HEK293 (cell line): ENCODE measurements at regions not wholly inside any gene's neighbourhood (a gene's known extent, or its start where the extent isn't known, plus 50 kb on each side); places are given as distances from the start of the nearest gene placed in this dataset.

Experiments
- CTCF ChIA-PET: fragments of 350-600 bp; formaldehyde crosslinking; extraction: SDS; loops from one replicate; lab custom pipeline; 2021; ENCODE audit warnings: antibody characterized with exemption; lab: Yijun Ruan, JAX
- POLR2A ChIA-PET: fragments of 300-600 bp; formaldehyde crosslinking; extraction: SDS; loops from one replicate; lab custom pipeline; 2020; ENCODE audit warnings: antibody characterized with exemption, inconsistent platforms; lab: Yijun Ruan, JAX
- H3K27ac ChIP-seq: fragments of 200-500 bp; sonication (Bioruptor generic); 2 replicates; pipeline ENCODE4 v1.5.1; 2014; ENCODE audit warnings: low read depth, low read length, control low read depth, inconsistent platforms; ENCODE audit errors: extremely low read depth
- H3K36me3 ChIP-seq, 2 experiments: fragments of 200-500 bp in 1 of 2; sonication (Bioruptor generic) in 1 of 2; 1 replicate in 1 of 2; 2 replicates in 1 of 2; pipeline ENCODE4 v1.5.1; 2014 to 2017; ENCODE audit warnings: inconsistent platforms in 2 of 2, low read length in 2 of 2; ENCODE audit not compliant: control insufficient read depth in 2 of 2, insufficient read depth in 1 of 2
- H3K4me1 ChIP-seq: fragments of 200-500 bp; sonication (Bioruptor generic); 2 replicates; pipeline ENCODE4 v1.5.1; 2014; ENCODE audit warnings: mild to moderate bottlenecking, low read length, inconsistent platforms; ENCODE audit not compliant: control insufficient read depth, insufficient read depth
- H3K4me3 ChIP-seq: 2 replicates; pipeline ENCODE4 v1.5.1; 2011; ENCODE audit warnings: low read depth, mild to moderate bottlenecking, control low read depth, low read length, moderate library complexity
- H3K9me3 ChIP-seq: fragments of 200-500 bp; sonication (Bioruptor generic); 2 replicates; pipeline ENCODE4 v1.5.1; 2014; ENCODE audit warnings: low read depth, low read length, inconsistent platforms; ENCODE audit not compliant: control insufficient read depth, insufficient read depth
- AEBP2 ChIP-seq: fragments of 450-650 bp; formaldehyde crosslinking; IDR thresholded peaks from 2 replicates; pipeline ENCODE4 v1.5.1; 2016; ENCODE audit warnings: missing biosample characterization, missing genetic modification characterization, borderline replicate concordance
- CTCF ChIP-seq: fragments of 450-650 bp; formaldehyde crosslinking; IDR thresholded peaks from 2 replicates; pipeline ENCODE4 v1.5.1; 2016; ENCODE audit warnings: missing biosample characterization, missing genetic modification characterization
- FEZF1 ChIP-seq: fragments of 450-650 bp; formaldehyde crosslinking; IDR thresholded peaks from 2 replicates; pipeline ENCODE4 v1.5.1; 2016; ENCODE audit warnings: missing biosample characterization, missing genetic modification characterization
- HOXA7 ChIP-seq: sonication (generic); formaldehyde crosslinking; IDR thresholded peaks from 2 replicates; pipeline ENCODE4 v1.8.1; 2022; ENCODE audit warnings: missing genetic modification reagents, borderline replicate concordance
- INSM2 ChIP-seq: fragments of 450-650 bp; formaldehyde crosslinking; IDR thresholded peaks from 2 replicates; pipeline ENCODE4 v1.5.1; 2016; ENCODE audit warnings: missing biosample characterization, missing genetic modification characterization
- KLF8 ChIP-seq: fragments of 450-650 bp; formaldehyde crosslinking; IDR thresholded peaks from 2 replicates; pipeline ENCODE4 v1.5.1; 2016; ENCODE audit warnings: missing biosample characterization, missing genetic modification characterization
- SETDB1 ChIP-seq: IDR thresholded peaks from one replicate; pipeline ENCODE4 v1.6.1; 2017; ENCODE audit warnings: mild to moderate bottlenecking, low read length, moderate library complexity, mixed read lengths; ENCODE audit not compliant: insufficient read length
- YY2 ChIP-seq: fragments of 450-650 bp; formaldehyde crosslinking; IDR thresholded peaks from 2 replicates; pipeline ENCODE4 v1.5.1; 2016; ENCODE audit warnings: missing biosample characterization, missing genetic modification characterization
- ZBTB11 ChIP-seq: fragments of 450-650 bp; formaldehyde crosslinking; conservative IDR thresholded peaks from 2 replicates; pipeline ENCODE4 v1.5.1; 2016; ENCODE audit warnings: low read depth, missing biosample characterization, missing genetic modification characterization
- ZBTB48 ChIP-seq: fragments of 450-650 bp; formaldehyde crosslinking; IDR thresholded peaks from 2 replicates; pipeline ENCODE4 v1.5.1; 2016; ENCODE audit warnings: missing biosample characterization, missing genetic modification characterization
- ZFP69B ChIP-seq: fragments of 450-650 bp; formaldehyde crosslinking; IDR thresholded peaks from 2 replicates; pipeline ENCODE4 v1.5.1; 2016; ENCODE audit warnings: missing biosample characterization, missing genetic modification characterization
- ZNF248 ChIP-seq: fragments of 450-650 bp; formaldehyde crosslinking; IDR thresholded peaks from 2 replicates; pipeline ENCODE4 v1.5.1; 2017; ENCODE audit warnings: missing biosample characterization, missing genetic modification characterization
- ZNF366 ChIP-seq: fragments of 450-650 bp; formaldehyde crosslinking; conservative IDR thresholded peaks from 2 replicates; pipeline ENCODE4 v1.5.1; 2016; ENCODE audit warnings: missing biosample characterization, missing genetic modification characterization
- ZNF37A ChIP-seq: fragments of 450-650 bp; IDR thresholded peaks from 2 replicates; pipeline ENCODE4 v1.5.1; 2018; ENCODE audit warnings: missing biosample characterization, missing genetic modification characterization
- ZNF510 ChIP-seq: fragments of 450-650 bp; formaldehyde crosslinking; IDR thresholded peaks from 2 replicates; pipeline ENCODE4 v1.5.1; 2018; ENCODE audit warnings: mild to moderate bottlenecking, missing genetic modification characterization, missing biosample characterization; ENCODE audit not compliant: insufficient replicate concordance
- ZNF529 ChIP-seq: fragments of 450-650 bp; formaldehyde crosslinking; IDR thresholded peaks from 2 replicates; pipeline ENCODE4 v1.5.1; 2017; ENCODE audit warnings: missing genetic modification characterization, missing biosample characterization; ENCODE audit not compliant: insufficient replicate concordance
- ZNF549 ChIP-seq: fragments of 450-650 bp; IDR thresholded peaks from 2 replicates; pipeline ENCODE4 v1.5.1; 2018; ENCODE audit warnings: missing biosample characterization, missing genetic modification characterization, mild to moderate bottlenecking, inconsistent platforms, moderate library complexity
- ZNF561 ChIP-seq: fragments of 450-650 bp; IDR thresholded peaks from 2 replicates; pipeline ENCODE4 v1.5.1; 2018; ENCODE audit warnings: missing biosample characterization, missing genetic modification characterization, borderline replicate concordance
- ZNF585B ChIP-seq: fragments of 450-650 bp; formaldehyde crosslinking; IDR thresholded peaks from 2 replicates; pipeline ENCODE4 v1.5.1; 2016; ENCODE audit warnings: missing biosample characterization, missing genetic modification characterization
- ZNF600 ChIP-seq: fragments of 450-650 bp; formaldehyde crosslinking; IDR thresholded peaks from 2 replicates; pipeline ENCODE4 v1.5.1; 2016; ENCODE audit warnings: missing biosample characterization, missing genetic modification characterization
- ZNF624 ChIP-seq: fragments of 450-650 bp; formaldehyde crosslinking; IDR thresholded peaks from 2 replicates; pipeline ENCODE4 v1.5.1; 2017; ENCODE audit warnings: missing biosample characterization, missing genetic modification characterization
- ZNF626 ChIP-seq: fragments of 450-650 bp; sonication (Bioruptor Pico); formaldehyde crosslinking; IDR thresholded peaks from 2 replicates; pipeline ENCODE4 v1.5.1; 2018; ENCODE audit warnings: missing biosample characterization, missing genetic modification characterization, inconsistent platforms
- ZNF660 ChIP-seq: fragments of 450-650 bp; IDR thresholded peaks from 2 replicates; pipeline ENCODE4 v1.5.1; 2018; ENCODE audit warnings: missing biosample characterization, mild to moderate bottlenecking, missing genetic modification characterization
- ZNF776 ChIP-seq: fragments of 450-650 bp; formaldehyde crosslinking; IDR thresholded peaks from 2 replicates; pipeline ENCODE4 v1.5.0; 2017; ENCODE audit warnings: missing biosample characterization, missing genetic modification characterization, borderline replicate concordance
- ZNF837 ChIP-seq: fragments of 450-650 bp; formaldehyde crosslinking; IDR thresholded peaks from 2 replicates; pipeline ENCODE4 v1.5.1; 2016; ENCODE audit warnings: missing biosample characterization, missing genetic modification characterization
- TF ChIP-seq, protein P1 (sequence below): fragments of 450-650 bp; formaldehyde crosslinking; IDR thresholded peaks from 2 replicates; pipeline ENCODE4 v1.5.1; 2017; ENCODE audit warnings: missing biosample characterization, mild to moderate bottlenecking, missing genetic modification characterization, moderate library complexity
- TF ChIP-seq, protein P2 (sequence below): fragments of 450-650 bp; formaldehyde crosslinking; IDR thresholded peaks from 2 replicates; pipeline ENCODE4 v1.5.1; 2016; ENCODE audit warnings: missing biosample characterization, missing genetic modification characterization, low read depth

GRCh38 chr1:118485757-118486156 lies 300.7 kb upstream of the SPAG17 start (continued):
- TF ChIP-seq KLF8 (peak; percentile 15; the same call in 1 of the 2 replicates), ZNF600 (tag by site-specific recombination) (no peak), AEBP2 (tag by site-specific recombination) (no peak), ZNF626 (tag by site-specific recombination) (0 out of 2 replicates have a peak, but pooled peaks have one; percentile 40), ZNF776 (tag by site-specific recombination) (no peak), INSM2 (tag by site-specific recombination) (0 out of 2 replicates have a peak, but pooled peaks have one; percentile 13), ZNF585B (tag by site-specific recombination) (no peak), ZBTB11 (tag by site-specific recombination) (0 out of 2 replicates have a peak, but pooled peaks have one; percentile 17), ZNF549 (peak; percentile 63; the same call in 1 of the 2 replicates), ZNF837 (no peak), ZBTB48 (tag by site-specific recombination) (no peak), ZNF660 (tag by site-specific recombination) (peak; percentile 42; the same call in 1 of the 2 replicates), ZNF248 (tag by site-specific recombination) (no peak), ZNF366 (no peak), ZNF37A (tag by site-specific recombination) (peak; percentile 57; the same call in 1 of the 2 replicates), ZNF529 (tag by site-specific recombination) (peak; percentile 32)
- TF ChIP-seq, protein P1, sequence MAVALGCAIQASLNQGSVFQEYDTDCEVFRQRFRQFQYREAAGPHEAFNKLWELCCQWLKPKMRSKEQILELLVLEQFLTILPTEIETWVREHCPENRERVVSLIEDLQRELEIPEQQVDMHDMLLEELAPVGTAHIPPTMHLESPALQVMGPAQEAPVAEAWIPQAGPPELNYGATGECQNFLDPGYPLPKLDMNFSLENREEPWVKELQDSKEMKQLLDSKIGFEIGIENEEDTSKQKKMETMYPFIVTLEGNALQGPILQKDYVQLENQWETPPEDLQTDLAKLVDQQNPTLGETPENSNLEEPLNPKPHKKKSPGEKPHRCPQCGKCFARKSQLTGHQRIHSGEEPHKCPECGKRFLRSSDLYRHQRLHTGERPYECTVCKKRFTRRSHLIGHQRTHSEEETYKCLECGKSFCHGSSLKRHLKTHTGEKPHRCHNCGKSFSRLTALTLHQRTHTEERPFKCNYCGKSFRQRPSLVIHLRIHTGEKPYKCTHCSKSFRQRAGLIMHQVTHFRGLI (tag by site-specific recombination): no peak
- TF ChIP-seq, all 188 proteins: peak for 15

GRCh38 chr1:118484893-118485292 lies 299.9 kb upstream of the SPAG17 start:
- CTCF ChIA-PET: no interaction called here
- Histone ChIP-seq H3K36me3 (no peaks in the 10 kb centered on the region), H3K27ac (no peak overlapping the region), H3K9me3 (no peaks in the 10 kb centered on the region), H3K4me3 (no peak overlapping the region), H3K4me1 (peaks cover 33% of the 10 kb centered on the region)
- POLR2A ChIA-PET: no interaction called here
- TF ChIP-seq ZFP69B (tag by site-specific recombination) (no peak), ZNF585B (tag by site-specific recombination) (no peak), ZNF561 (no peak), YY2 (peak; percentile 69), FEZF1 (tag by site-specific recombination) (peak; percentile 63), SETDB1 (no peak), ZNF624 (tag by site-specific recombination) (no peak), ZNF510 (no peak), CTCF (tag by site-specific recombination) (no peak), HOXA7 (CRISPR knock-in tag) (no peak)
- TF ChIP-seq, protein P2, sequence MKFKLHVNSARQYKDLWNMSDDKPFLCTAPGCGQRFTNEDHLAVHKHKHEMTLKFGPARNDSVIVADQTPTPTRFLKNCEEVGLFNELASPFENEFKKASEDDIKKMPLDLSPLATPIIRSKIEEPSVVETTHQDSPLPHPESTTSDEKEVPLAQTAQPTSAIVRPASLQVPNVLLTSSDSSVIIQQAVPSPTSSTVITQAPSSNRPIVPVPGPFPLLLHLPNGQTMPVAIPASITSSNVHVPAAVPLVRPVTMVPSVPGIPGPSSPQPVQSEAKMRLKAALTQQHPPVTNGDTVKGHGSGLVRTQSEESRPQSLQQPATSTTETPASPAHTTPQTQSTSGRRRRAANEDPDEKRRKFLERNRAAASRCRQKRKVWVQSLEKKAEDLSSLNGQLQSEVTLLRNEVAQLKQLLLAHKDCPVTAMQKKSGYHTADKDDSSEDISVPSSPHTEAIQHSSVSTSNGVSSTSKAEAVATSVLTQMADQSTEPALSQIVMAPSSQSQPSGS (tag by site-specific recombination): peak; percentile 37; the same call in 1 of the 2 replicates
